GM23248 (cell line): ENCODE measurements at regions not wholly inside any gene's neighbourhood (a gene's known extent, or its start where the extent isn't known, plus 50 kb on each side); places are given as distances from the start of the nearest gene placed in this dataset.

Experiments
- EZH2 ChIP-seq: fragments of 200-600 bp; sonication (generic); IDR thresholded peaks from 2 replicates; pipeline ENCODE4 v1.6.1; 2018; ENCODE audit warnings: antibody characterized with exemption, mild to moderate bottlenecking; ENCODE audit not compliant: insufficient read depth, poor library complexity, severe bottlenecking
- EZH2phosphoT487 ChIP-seq: fragments of 200-600 bp; sonication (generic); IDR thresholded peaks from 2 replicates; pipeline ENCODE4 v1.6.1; 2018; ENCODE audit warnings: antibody characterized with exemption, moderate library complexity, mild to moderate bottlenecking, low read depth; ENCODE audit not compliant: insufficient read depth

- no peak for TF ChIP-seq EZH2
- TF ChIP-seq EZH2phosphoT487, result no peak
Observed at GRCh38 chr1:219358080-219358479, 184.4 kb downstream of the LYPLAL1 start.
